ENCODE measurements at regions not wholly inside any gene's neighbourhood (a gene's known extent, or its start where the extent isn't known, plus 50 kb on each side); places are given as distances from the start of the nearest gene placed in this dataset.

GRCh38 chr6:140138311-140139010, 764.0 kb upstream of the CITED2 start:
- DNase-seq: no peak

GRCh38 chr6:140134224-140134623, 759.8 kb upstream of the CITED2 start:
- DNase-seq: no peak

- no peak for DNase-seq
These were observed 755.6 kb upstream of the CITED2 start for GRCh38 chr6:140130074-140130473.

GRCh38 chr6:140124498-140124897, 750.0 kb upstream of the CITED2 start:
- no peak for DNase-seq

GRCh38 chr6:140108167-140108566, 733.7 kb upstream of the CITED2 start:
- DNase-seq: no peak

GRCh38 chr6:140107216-140107615, 732.8 kb upstream of the CITED2 start:
- DNase-seq: no peak

GRCh38 chr6:140105857-140106256, 731.4 kb upstream of the CITED2 start:
- DNase-seq: no peak

- no peak for DNase-seq
These were observed 730.8 kb upstream of the CITED2 start for GRCh38 chr6:140105241-140105640.

- no peak for DNase-seq
These were observed 727.4 kb upstream of the CITED2 start for GRCh38 chr6:140101818-140102217.

- DNase-seq: no peak
These were observed 726.9 kb upstream of the CITED2 start for GRCh38 chr6:140101367-140101766.

GRCh38 chr6:140095532-140095931, 721.1 kb upstream of the CITED2 start:
- no peak for DNase-seq

- DNase-seq: no peak
These were observed 717.4 kb upstream of the CITED2 start for GRCh38 chr6:140091895-140092294.

GRCh38 chr6:140090871-140091270, 716.4 kb upstream of the CITED2 start:
- no peak for DNase-seq

GRCh38 chr6:140083375-140083774, 708.9 kb upstream of the CITED2 start:
- DNase-seq: no peak

- no peak for DNase-seq
These were observed 708.4 kb upstream of the CITED2 start for GRCh38 chr6:140082867-140083297.

GRCh38 chr6:140079328-140079727, 704.9 kb upstream of the CITED2 start:
- no peak for DNase-seq

- DNase-seq: no peak
These were observed 704.2 kb upstream of the CITED2 start for GRCh38 chr6:140078561-140079125.

- no peak for DNase-seq
These were observed 703.5 kb upstream of the CITED2 start for GRCh38 chr6:140077827-140078560.

GRCh38 chr6:140076105-140076504, 701.7 kb upstream of the CITED2 start:
- DNase-seq: no peak

GRCh38 chr6:140073456-140073855, 699.0 kb upstream of the CITED2 start:
- DNase-seq: no peak

- DNase-seq: no peak
These were observed 697.2 kb upstream of the CITED2 start for GRCh38 chr6:140071601-140072062.

- DNase-seq: no peak
These were observed 696.5 kb upstream of the CITED2 start for GRCh38 chr6:140070846-140071473.

- DNase-seq: no peak
These were observed 695.1 kb upstream of the CITED2 start for GRCh38 chr6:140069576-140069975.

GRCh38 chr6:140068801-140069200, 694.4 kb upstream of the CITED2 start:
- no peak for DNase-seq

All from right forelimb (tissue), 1 donor.